Retinal pigment epithelial cell (primary cell): ENCODE measurements at regions not wholly inside any gene's neighbourhood (a gene's known extent, or its start where the extent isn't known, plus 50 kb on each side); places are given as distances from the start of the nearest gene placed in this dataset.

Experiments used
- DNase-seq: peaks from one replicate; pipeline ENCODE4 v3.0.0-alpha.2; 2010; ENCODE audit warnings: low read depth
- H3K4me3 ChIP-seq: 2 replicates; pipeline ENCODE4 v1.5.1; 2011; ENCODE audit warnings: mild to moderate bottlenecking, low read length, control low read depth, moderate library complexity
- CTCF ChIP-seq: conservative IDR thresholded peaks from 2 replicates; pipeline ENCODE4 v1.5.1; 2011; ENCODE audit warnings: low read depth, low read length, control low read depth, inconsistent platforms

- no peak overlapping the region for H3K4me3 ChIP-seq
- DNase-seq: no peak
- no peak for TF ChIP-seq CTCF
Observed at GRCh38 chr15:39479911-39480310, 101.0 kb upstream of the THBS1 start.

DNA sequence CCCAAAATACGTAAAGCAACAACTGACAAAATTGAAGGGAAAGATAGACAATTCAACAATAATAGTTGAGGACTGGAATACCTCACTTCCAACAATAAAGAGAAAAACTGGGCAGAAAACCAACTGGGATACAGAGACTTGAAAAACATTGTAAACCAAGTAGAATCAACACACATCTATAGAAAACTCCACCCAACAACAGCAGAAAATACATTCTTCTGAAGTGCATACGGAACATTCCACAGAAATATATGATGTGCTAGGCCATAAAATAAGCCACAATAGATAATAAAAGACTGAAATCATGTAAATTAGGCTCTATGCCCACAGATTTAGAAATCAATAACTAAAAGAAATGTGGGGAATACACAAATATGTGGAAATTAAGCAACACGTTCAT lies 98.4 kb upstream of the THBS1 start:
- no peak for DNase-seq
- no peak for TF ChIP-seq CTCF
- no peak overlapping the region for H3K4me3 ChIP-seq

GRCh38 chr15:39486621-39487457 lies 94.0 kb upstream of the THBS1 start:
- no peak for DNase-seq
- TF ChIP-seq CTCF: no peak
- no peak overlapping the region for H3K4me3 ChIP-seq

- no peak overlapping the region for H3K4me3 ChIP-seq
- no peak for TF ChIP-seq CTCF
- no peak for DNase-seq
Observed at GRCh38 chr15:39487458-39487735, 93.5 kb upstream of the THBS1 start.

DNA sequence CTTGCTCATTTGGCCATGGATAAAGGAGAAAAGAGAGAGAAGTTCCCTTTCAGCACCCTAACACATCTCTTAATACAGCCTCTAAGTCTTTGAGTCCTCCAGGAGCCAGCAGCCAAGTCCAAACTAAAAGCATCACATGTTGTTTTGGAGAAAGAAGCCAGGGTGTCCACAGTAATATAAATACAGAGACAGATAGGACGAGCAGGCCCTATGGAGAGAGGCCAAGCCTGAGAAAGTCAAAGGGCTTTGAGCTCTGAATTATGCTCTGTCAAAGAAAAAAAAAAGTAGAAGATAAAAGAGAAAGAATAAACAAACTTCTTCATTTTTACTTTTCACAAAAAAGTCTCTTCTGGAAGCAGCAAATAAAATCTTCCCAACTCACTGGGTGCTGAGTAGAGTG lies 92.4 kb upstream of the THBS1 start:
- no peak overlapping the region for H3K4me3 ChIP-seq
- no peak for TF ChIP-seq CTCF
- no peak for DNase-seq

- no peak for DNase-seq
- no peak for TF ChIP-seq CTCF
- no peak overlapping the region for H3K4me3 ChIP-seq
Observed at GRCh38 chr15:39488961-39489360, 91.9 kb upstream of the THBS1 start.

GRCh38 chr15:39491115-39491885 lies 89.6 kb upstream of the THBS1 start:
- DNase-seq: no peak
- TF ChIP-seq CTCF: no peak
- no peak overlapping the region for H3K4me3 ChIP-seq
